K562 (cell line): ENCODE measurements at regions not wholly inside any gene's neighbourhood (a gene's known extent, or its start where the extent isn't known, plus 50 kb on each side); places are given as distances from the start of the nearest gene placed in this dataset.

Experiments used
- ATAC-seq: fragments of 200-7000 bp; cut with Tn5 transposase; 3 replicates; pipeline ENCODE4 v1.9.1; 2020; ENCODE audit warnings: moderate library complexity
- BruUV-seq: library from RNA; stranded (reverse); fragments of 400-500 nt; replicated peaks from 2 replicates; lab custom pipeline; 2021; lab: Mats Ljungman, UMichigan
- CTCF ChIA-PET: fragments of 300-600 bp; formaldehyde crosslinking; extraction: SDS; loops from one replicate; lab custom pipeline; 2021; ENCODE audit warnings: low intra/inter-chr PET ratio; lab: Yijun Ruan, JAX
- POLR2A ChIA-PET: fragments of 300-600, 350-650 bp; sonication (Branson Sonifier 250); formaldehyde crosslinking; extraction: SDS; loops from one replicate; lab custom pipeline; 2021; ENCODE audit warnings: antibody characterized with exemption, inconsistent platforms; lab: Yijun Ruan, JAX
- DNase-seq, 4 experiments: peaks; one replicate each; pipeline versions ENCODE4 v3.0.0 to v3.0.0-alpha.2; 2011 to 2018; ENCODE audit warnings: low spot score in 3 of 4, mixed read lengths in 3 of 4; ENCODE audit errors: extremely low read depth in 1 of 4
- FAIRE-seq: peaks from 2 replicates; lab custom pipeline; 2011; peaks lifted over from hg19 to GRCh38; lab: Jason Lieb, UNC
- H2AFZ ChIP-seq: 2 replicates; pipeline ENCODE4 v1.6.0; 2011; ENCODE audit warnings: low read depth, low read length, control low read depth, inconsistent platforms
- H3K27ac ChIP-seq: fragments of 200-600 bp; 3 replicates; pipeline ENCODE4 v1.8.0; 2011; ENCODE audit warnings: low read depth, mild to moderate bottlenecking, control low read depth, inconsistent platforms, low read length, moderate library complexity, mixed read lengths; ENCODE audit errors: extremely low read depth
- H3K27me3 ChIP-seq, 2 experiments: fragments of 300-600 bp in 1 of 2; 2 replicates in 1 of 2; 3 replicates in 1 of 2; pipeline versions ENCODE4 v1.6.0 to v1.8.0; 2011; ENCODE audit warnings: inconsistent platforms in 2 of 2, low read length in 2 of 2, mild to moderate bottlenecking in 1 of 2, mixed read lengths in 1 of 2, moderate library complexity in 1 of 2; ENCODE audit not compliant: control insufficient read depth in 2 of 2, insufficient read depth in 2 of 2
- H3K36me3 ChIP-seq: fragments of 300-600 bp; 3 replicates; pipeline ENCODE4 v1.8.0; 2011; ENCODE audit warnings: mild to moderate bottlenecking, low read length, inconsistent platforms; ENCODE audit not compliant: control insufficient read depth, insufficient read depth
- H3K4me1 ChIP-seq, 2 experiments: fragments of 200-600 bp in 1 of 2; replicated peaks in 1 of 2; 2 replicates in 1 of 2; 3 replicates in 1 of 2; pipeline versions ENCODE4 v1.5.1 to v1.8.0; 2011; ENCODE audit warnings: inconsistent platforms in 2 of 2, low read length in 2 of 2, mild to moderate bottlenecking in 1 of 2, mixed read lengths in 1 of 2, moderate library complexity in 1 of 2; ENCODE audit not compliant: control insufficient read depth in 2 of 2, insufficient read depth in 2 of 2
- H3K4me2 ChIP-seq: 2 replicates; pipeline ENCODE4 v1.6.1; 2011; ENCODE audit warnings: low read length, control low read depth, inconsistent platforms, mixed read lengths; ENCODE audit not compliant: insufficient read depth
- H3K4me3 ChIP-seq: fragments of 200-600 bp; sonication (generic), shearing (Covaris generic); 2 replicates; pipeline ENCODE4 v1.5.1; 2016; ENCODE audit warnings: control low read depth, inconsistent platforms
- H3K79me2 ChIP-seq: fragments of 200-600 bp; 3 replicates; pipeline ENCODE4 v1.8.0; 2011; ENCODE audit warnings: low read length, inconsistent platforms; ENCODE audit not compliant: control insufficient read depth, insufficient read depth
- H3K9ac ChIP-seq, 2 experiments: 2 replicates each; pipeline versions ENCODE4 v1.6.0 to v1.6.1; 2011; ENCODE audit warnings: low read depth in 2 of 2, low read length in 2 of 2, control low read depth in 1 of 2, inconsistent platforms in 1 of 2, mild to moderate bottlenecking in 1 of 2, mixed read lengths in 1 of 2; ENCODE audit not compliant: insufficient read depth in 1 of 2
- H3K9me1 ChIP-seq: one replicate; pipeline ENCODE4 v1.6.0; 2011; ENCODE audit warnings: inconsistent platforms, mild to moderate bottlenecking, low read length, moderate library complexity; ENCODE audit not compliant: control insufficient read depth, insufficient read depth
- H3K9me3 ChIP-seq: replicated peaks from 2 replicates; pipeline ENCODE4 v1.5.1; 2011; ENCODE audit warnings: low read depth, low read length, inconsistent platforms; ENCODE audit not compliant: control insufficient read depth, insufficient read depth
- H4K20me1 ChIP-seq: replicated peaks from 2 replicates; pipeline ENCODE4 v1.6.1; 2011; ENCODE audit warnings: low read length, inconsistent platforms, mixed read lengths; ENCODE audit not compliant: control insufficient read depth, insufficient read depth
- BRD9 ChIP-seq: fragments of 450-650 bp; IDR thresholded peaks from 2 replicates; pipeline ENCODE4 v1.6.1; 2018; ENCODE audit warnings: low read depth; ENCODE audit not compliant: partially characterized antibody
- NCOR1 ChIP-seq: fragments of 450-650 bp; IDR thresholded peaks from 2 replicates; pipeline ENCODE4 v1.6.1; 2016; ENCODE audit warnings: mild to moderate bottlenecking, moderate library complexity
- POLR2H ChIP-seq: IDR thresholded peaks from 2 replicates; pipeline ENCODE4 v1.6.1; 2016; ENCODE audit warnings: missing genetic modification characterization, low read depth, mild to moderate bottlenecking, control low read depth, missing compliant biosample characterization, moderate library complexity
- PTRF ChIP-seq: fragments of 450-650 bp; IDR thresholded peaks from 2 replicates; pipeline ENCODE4 v1.6.1; 2016; ENCODE audit warnings: mild to moderate bottlenecking, missing genetic modification characterization, missing compliant biosample characterization
- RBM25 ChIP-seq: fragments of 200-400 bp; formaldehyde crosslinking; IDR thresholded peaks from 2 replicates; pipeline ENCODE4 v1.6.1; 2018; ENCODE audit warnings: low read length, low read depth, moderate library complexity; ENCODE audit not compliant: severe bottlenecking
- SMAD2 ChIP-seq: fragments of 150-350 bp; IDR thresholded peaks from 2 replicates; pipeline ENCODE4 v1.6.1; 2014; ENCODE audit warnings: low read depth, mild to moderate bottlenecking, low read length
- STAT6 ChIP-seq: sonication (generic); formaldehyde crosslinking; IDR thresholded peaks from 2 replicates; pipeline ENCODE4 v1.8.1; 2023; ENCODE audit warnings: mild to moderate bottlenecking, missing genetic modification reagents
- TCF3 ChIP-seq: sonication (generic); formaldehyde crosslinking; IDR thresholded peaks from 2 replicates; pipeline ENCODE4 v1.4.0; 2020; ENCODE audit warnings: mild to moderate bottlenecking, missing genetic modification reagents
- TCF7L2 ChIP-seq: fragments of 150-350 bp; IDR thresholded peaks from 2 replicates; pipeline ENCODE4 v1.6.1; 2016; ENCODE audit warnings: low read depth, mild to moderate bottlenecking, low read length, moderate library complexity
- TFAM ChIP-seq: fragments of 250-450 bp; sonication (Bioruptor Pico); conservative IDR thresholded peaks from 2 replicates; pipeline ENCODE4 v1.5.0; 2021; ENCODE audit warnings: mild to moderate bottlenecking, moderate library complexity
- XRCC3 ChIP-seq: fragments of 450-650 bp; IDR thresholded peaks from 2 replicates; pipeline ENCODE4 v1.6.1; 2017; ENCODE audit warnings: mild to moderate bottlenecking, moderate library complexity
- ZNF124 ChIP-seq: sonication (generic); formaldehyde crosslinking; IDR thresholded peaks from 2 replicates; pipeline ENCODE4 v1.8.1; 2022; ENCODE audit warnings: missing genetic modification reagents
- ZNF197 ChIP-seq: fragments of 200-800 bp; sonication (Bioruptor generic); IDR thresholded peaks from 2 replicates; pipeline ENCODE4 v1.6.1; 2016; ENCODE audit warnings: low read depth, missing genetic modification characterization, missing compliant biosample characterization
- ZNF655 ChIP-seq: fragments of 250-450 bp; sonication (Bioruptor Pico); IDR thresholded peaks from 2 replicates; pipeline ENCODE4 v1.5.0; 2021
- ZSCAN32 ChIP-seq: fragments of 450-650 bp; formaldehyde crosslinking; IDR thresholded peaks from 2 replicates; pipeline ENCODE4 v1.4.0; 2020; ENCODE audit warnings: mild to moderate bottlenecking, moderate library complexity
- WGBS: fragments of 100-300 bp; shearing (Covaris generic); methylation state at CpG from one replicate; pipeline ENCODE4 v1.1.6; 2016; ENCODE audit warnings: low coverage, mixed read lengths; ENCODE audit not compliant: insufficient coverage; ENCODE audit errors: missing lambda C conversion rate; 5-methylcytosine and 5-hydroxymethylcytosine counted together
- in situ Hi-C: fragments of 300-500 bp; cut with MboI; formaldehyde crosslinking; loops from 4 replicates; pipeline ENCODE4 v1.15.0; 2018; ENCODE audit warnings: inconsistent platforms, mixed read lengths
- intact Hi-C: fragments of 100-400 bp; cut with micrococcal nuclease; formaldehyde crosslinking; loops from 2 replicates; pipeline ENCODE4 v1.14.2; 2022
- TF ChIP-seq, protein P1 (sequence below): fragments of 200-800 bp; sonication (Bioruptor generic); IDR thresholded peaks from 2 replicates; pipeline ENCODE4 v1.6.1; 2017; ENCODE audit warnings: missing genetic modification characterization, missing compliant biosample characterization
- TF ChIP-seq, protein P2 (sequence below): sonication (generic); formaldehyde crosslinking; IDR thresholded peaks from 2 replicates; pipeline ENCODE4 v1.8.0; 2022; ENCODE audit warnings: mild to moderate bottlenecking, low read depth, missing genetic modification reagents

- no peak for TF ChIP-seq NCOR1
- TF ChIP-seq STAT6 (CRISPR knock-in tag): no peak
- no peak for TF ChIP-seq SMAD2
- TF ChIP-seq ZNF197 (CRISPR knock-in tag): no peak
- no peak for TF ChIP-seq XRCC3
- no peak for TF ChIP-seq TFAM (CRISPR knock-in tag)
- TF ChIP-seq, protein P1, sequence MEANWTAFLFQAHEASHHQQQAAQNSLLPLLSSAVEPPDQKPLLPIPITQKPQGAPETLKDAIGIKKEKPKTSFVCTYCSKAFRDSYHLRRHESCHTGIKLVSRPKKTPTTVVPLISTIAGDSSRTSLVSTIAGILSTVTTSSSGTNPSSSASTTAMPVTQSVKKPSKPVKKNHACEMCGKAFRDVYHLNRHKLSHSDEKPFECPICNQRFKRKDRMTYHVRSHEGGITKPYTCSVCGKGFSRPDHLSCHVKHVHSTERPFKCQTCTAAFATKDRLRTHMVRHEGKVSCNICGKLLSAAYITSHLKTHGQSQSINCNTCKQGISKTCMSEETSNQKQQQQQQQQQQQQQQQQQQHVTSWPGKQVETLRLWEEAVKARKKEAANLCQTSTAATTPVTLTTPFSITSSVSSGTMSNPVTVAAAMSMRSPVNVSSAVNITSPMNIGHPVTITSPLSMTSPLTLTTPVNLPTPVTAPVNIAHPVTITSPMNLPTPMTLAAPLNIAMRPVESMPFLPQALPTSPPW (CRISPR knock-in tag): no peak
Observed at GRCh38 chr13:82815791-82816190, 1066.5 kb downstream of the SLITRK1 start (continued).

- no peaks in the 10 kb centered on the region for H3K79me2 ChIP-seq
- no peak overlapping the region for H3K27ac ChIP-seq
- no peak for ATAC-seq
- no peaks in the 10 kb centered on the region for H4K20me1 ChIP-seq
- CTCF ChIA-PET: no interaction called here
- FAIRE-seq: no peak
- POLR2A ChIA-PET: no interaction called here
- BruUV-seq: no TSS peak
- WGBS: 21% methylated on average over 1 of the region's 1 CpG
- no peak overlapping the region for H3K4me2 ChIP-seq
- H3K4me1 ChIP-seq: no peaks in the 10 kb centered on the region
- no peak for DNase-seq
- H2AFZ ChIP-seq: no peak overlapping the region
- H3K27me3 ChIP-seq: no peaks in the 10 kb centered on the region
- H3K9ac ChIP-seq: no peak overlapping the region
- no peaks in the 10 kb centered on the region for H3K9me1 ChIP-seq
- intact Hi-C loops: no loop called here
- H3K36me3 ChIP-seq: no peaks in the 10 kb centered on the region
- in situ Hi-C loops: no loop called here
- H3K9me3 ChIP-seq: no peaks in the 10 kb centered on the region
- no peak overlapping the region for H3K4me3 ChIP-seq
- TF ChIP-seq TCF3 (CRISPR knock-in tag) (no peak), POLR2H (tag) (no peak), TCF7L2 (no peak), PTRF (tag) (no peak), ZNF655 (no peak), ZSCAN32 (CRISPR knock-in tag) (no peak), ZNF124 (CRISPR knock-in tag) (no peak), RBM25 (no peak), BRD9 (no peak)
- TF ChIP-seq, protein P2, sequence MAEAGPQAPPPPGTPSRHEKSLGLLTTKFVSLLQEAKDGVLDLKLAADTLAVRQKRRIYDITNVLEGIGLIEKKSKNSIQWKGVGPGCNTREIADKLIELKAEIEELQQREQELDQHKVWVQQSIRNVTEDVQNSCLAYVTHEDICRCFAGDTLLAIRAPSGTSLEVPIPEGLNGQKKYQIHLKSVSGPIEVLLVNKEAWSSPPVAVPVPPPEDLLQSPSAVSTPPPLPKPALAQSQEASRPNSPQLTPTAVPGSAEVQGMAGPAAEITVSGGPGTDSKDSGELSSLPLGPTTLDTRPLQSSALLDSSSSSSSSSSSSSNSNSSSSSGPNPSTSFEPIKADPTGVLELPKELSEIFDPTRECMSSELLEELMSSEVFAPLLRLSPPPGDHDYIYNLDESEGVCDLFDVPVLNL (CRISPR knock-in tag): no peak
Observed at GRCh38 chr13:82803341-82803740, 1078.9 kb downstream of the SLITRK1 start.
